K562 (cell line): ENCODE measurements at regions not wholly inside any gene's neighbourhood (a gene's known extent, or its start where the extent isn't known, plus 50 kb on each side); places are given as distances from the start of the nearest gene placed in this dataset.

Experiments
- ASH1L ChIP-seq: fragments of 450-650 bp; IDR thresholded peaks from 2 replicates; pipeline ENCODE4 v1.6.1; 2018; ENCODE audit warnings: borderline replicate concordance, mild to moderate bottlenecking, low read depth; ENCODE audit not compliant: partially characterized antibody
- CC2D1A ChIP-seq: fragments of 450-650 bp; IDR thresholded peaks from 2 replicates; pipeline ENCODE4 v1.6.1; 2017; ENCODE audit warnings: mild to moderate bottlenecking
- ELF2 ChIP-seq: fragments of 250-450 bp; sonication (Bioruptor Pico); IDR thresholded peaks from 2 replicates; pipeline ENCODE4 v1.5.0; 2021; ENCODE audit warnings: mild to moderate bottlenecking
- EP300 ChIP-seq: IDR thresholded peaks from 2 replicates; pipeline ENCODE4 v1.6.1; 2012; ENCODE audit warnings: low read length, improper control_type of control experiment
- ETV6 ChIP-seq, 3 experiments: fragments of 150-350 bp in 1 of 3; sonication (generic) in 1 of 3; formaldehyde crosslinking in 1 of 3; IDR thresholded peaks; 2 replicates each; pipeline versions ENCODE4 v1.6.1 to v1.8.0; 2014 to 2022; ENCODE audit warnings: borderline replicate concordance in 2 of 3, low read depth in 2 of 3, antibody characterized with exemption in 1 of 3, low read length in 1 of 3, mild to moderate bottlenecking in 1 of 3, missing genetic modification reagents in 1 of 3
- GABPB1 ChIP-seq: sonication (generic); formaldehyde crosslinking; IDR thresholded peaks from 2 replicates; pipeline ENCODE4 v1.8.0; 2022; ENCODE audit warnings: mild to moderate bottlenecking, missing genetic modification reagents
- HDAC2 ChIP-seq: fragments of 450-650 bp; IDR thresholded peaks from 2 replicates; pipeline ENCODE4 v1.6.1; 2016; ENCODE audit warnings: mild to moderate bottlenecking
- MEIS2 ChIP-seq: fragments of 450-650 bp; IDR thresholded peaks from 2 replicates; pipeline ENCODE4 v1.6.1; 2014; ENCODE audit warnings: mild to moderate bottlenecking; ENCODE audit not compliant: partially characterized antibody
- NCOR1 ChIP-seq: fragments of 450-650 bp; IDR thresholded peaks from 2 replicates; pipeline ENCODE4 v1.6.1; 2016; ENCODE audit warnings: mild to moderate bottlenecking, moderate library complexity
- PML ChIP-seq: IDR thresholded peaks from 2 replicates; pipeline ENCODE4 v1.6.1; 2012; ENCODE audit warnings: low read length, inconsistent platforms
- SREBF2 ChIP-seq: sonication (generic); formaldehyde crosslinking; IDR thresholded peaks from 2 replicates; pipeline ENCODE4 v1.4.0; 2020; ENCODE audit warnings: mild to moderate bottlenecking, missing genetic modification reagents
- TBL1XR1 ChIP-seq, 2 experiments: IDR thresholded peaks; 2 replicates each; pipeline ENCODE4 v1.6.1; 2012; ENCODE audit warnings: improper control_type of control experiment in 2 of 2, low read length in 2 of 2, mild to moderate bottlenecking in 1 of 2
- ZNF175 ChIP-seq: fragments of 200-800 bp; sonication (Bioruptor generic); IDR thresholded peaks from 2 replicates; pipeline ENCODE4 v1.6.1; 2016; ENCODE audit warnings: low read depth, mild to moderate bottlenecking, missing genetic modification characterization, missing compliant biosample characterization
- ZNF592 ChIP-seq: fragments of 450-650 bp; IDR thresholded peaks from 2 replicates; pipeline ENCODE4 v1.6.1; 2017; ENCODE audit warnings: antibody characterized with exemption, mild to moderate bottlenecking
- ZNF668 ChIP-seq: fragments of 250-450 bp; sonication (Bioruptor Pico); IDR thresholded peaks from 2 replicates; pipeline ENCODE4 v1.8.0; 2022; ENCODE audit warnings: mild to moderate bottlenecking, inconsistent platforms
- ZNF79 ChIP-seq: fragments of 250-450 bp; sonication (Bioruptor Pico); IDR thresholded peaks from 2 replicates; pipeline ENCODE4 v1.4.0; 2020; ENCODE audit warnings: low read depth, mild to moderate bottlenecking, moderate library complexity
- TF ChIP-seq, protein P1 (sequence below): fragments of 450-650 bp; conservative IDR thresholded peaks from 2 replicates; pipeline ENCODE4 v1.6.1; 2016; ENCODE audit warnings: missing genetic modification characterization, low read depth, mild to moderate bottlenecking, missing compliant biosample characterization, moderate library complexity
- TF ChIP-seq, protein P2 (sequence below), 2 experiments: fragments of 200-800 bp in 1 of 2; sonication (Bioruptor generic) in 1 of 2; sonication (generic) in 1 of 2; formaldehyde crosslinking in 1 of 2; IDR thresholded peaks in 1 of 2; conservative IDR thresholded peaks in 1 of 2; 2 replicates each; pipeline versions ENCODE4 v1.5.0 to v1.6.1; 2016 to 2020; ENCODE audit warnings: missing compliant biosample characterization in 1 of 2, missing genetic modification characterization in 1 of 2, missing genetic modification reagents in 1 of 2
- TF ChIP-seq, protein P3 (sequence below): fragments of 250-450 bp; sonication (Bioruptor Pico); IDR thresholded peaks from 2 replicates; pipeline ENCODE4 v1.5.0; 2020; ENCODE audit warnings: mild to moderate bottlenecking, borderline replicate concordance

GRCh38 chr6:15893556-15894253 is 230.9 kb upstream of the DTNBP1 start (continued):
- TF ChIP-seq EP300 (peak; percentile 26; the same call in 1 of the 2 replicates), ZNF79 (CRISPR knock-in tag) (no peak), GABPB1 (CRISPR knock-in tag) (no peak), ZNF592 (peak; percentile 60; the same call in 1 of the 2 replicates), ZNF668 (no peak), TBL1XR1 (IDR thresholded peaks at IDR 0.05; ENCODE audit: low read length in 2 of 2) (no peak), CC2D1A (peak; percentile 90), ASH1L (no peak), ETV6 (IDR thresholded peaks at IDR 0.05; ENCODE audit: borderline replicate concordance in 1 of 2, low read depth in 2 of 2, low read length in 1 of 2) (no peak), ETV6 (CRISPR knock-in tag; IDR thresholded peaks at IDR 0.05; ENCODE audit: borderline replicate concordance) (no peak), ZNF175 (CRISPR knock-in tag) (no peak), HDAC2 (peak; percentile 31; the same call in 1 of the 2 replicates), ELF2 (no peak), SREBF2 (CRISPR knock-in tag) (no peak), PML (no peak), NCOR1 (peak; percentile 47; the same call in 1 of the 2 replicates), MEIS2 (no peak)
- TF ChIP-seq, protein P1, sequence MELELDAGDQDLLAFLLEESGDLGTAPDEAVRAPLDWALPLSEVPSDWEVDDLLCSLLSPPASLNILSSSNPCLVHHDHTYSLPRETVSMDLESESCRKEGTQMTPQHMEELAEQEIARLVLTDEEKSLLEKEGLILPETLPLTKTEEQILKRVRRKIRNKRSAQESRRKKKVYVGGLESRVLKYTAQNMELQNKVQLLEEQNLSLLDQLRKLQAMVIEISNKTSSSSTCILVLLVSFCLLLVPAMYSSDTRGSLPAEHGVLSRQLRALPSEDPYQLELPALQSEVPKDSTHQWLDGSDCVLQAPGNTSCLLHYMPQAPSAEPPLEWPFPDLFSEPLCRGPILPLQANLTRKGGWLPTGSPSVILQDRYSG (tag), result no peak
- TF ChIP-seq, protein P2, sequence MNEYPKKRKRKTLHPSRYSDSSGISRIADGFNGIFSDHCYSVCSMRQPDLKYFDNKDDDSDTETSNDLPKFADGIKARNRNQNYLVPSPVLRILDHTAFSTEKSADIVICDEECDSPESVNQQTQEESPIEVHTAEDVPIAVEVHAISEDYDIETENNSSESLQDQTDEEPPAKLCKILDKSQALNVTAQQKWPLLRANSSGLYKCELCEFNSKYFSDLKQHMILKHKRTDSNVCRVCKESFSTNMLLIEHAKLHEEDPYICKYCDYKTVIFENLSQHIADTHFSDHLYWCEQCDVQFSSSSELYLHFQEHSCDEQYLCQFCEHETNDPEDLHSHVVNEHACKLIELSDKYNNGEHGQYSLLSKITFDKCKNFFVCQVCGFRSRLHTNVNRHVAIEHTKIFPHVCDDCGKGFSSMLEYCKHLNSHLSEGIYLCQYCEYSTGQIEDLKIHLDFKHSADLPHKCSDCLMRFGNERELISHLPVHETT (CRISPR knock-in tag; conservative IDR thresholded peaks at IDR 0.05 in 1 of 2, IDR thresholded peaks at IDR 0.05 in 1 of 2), result no peak
- TF ChIP-seq, protein P3, sequence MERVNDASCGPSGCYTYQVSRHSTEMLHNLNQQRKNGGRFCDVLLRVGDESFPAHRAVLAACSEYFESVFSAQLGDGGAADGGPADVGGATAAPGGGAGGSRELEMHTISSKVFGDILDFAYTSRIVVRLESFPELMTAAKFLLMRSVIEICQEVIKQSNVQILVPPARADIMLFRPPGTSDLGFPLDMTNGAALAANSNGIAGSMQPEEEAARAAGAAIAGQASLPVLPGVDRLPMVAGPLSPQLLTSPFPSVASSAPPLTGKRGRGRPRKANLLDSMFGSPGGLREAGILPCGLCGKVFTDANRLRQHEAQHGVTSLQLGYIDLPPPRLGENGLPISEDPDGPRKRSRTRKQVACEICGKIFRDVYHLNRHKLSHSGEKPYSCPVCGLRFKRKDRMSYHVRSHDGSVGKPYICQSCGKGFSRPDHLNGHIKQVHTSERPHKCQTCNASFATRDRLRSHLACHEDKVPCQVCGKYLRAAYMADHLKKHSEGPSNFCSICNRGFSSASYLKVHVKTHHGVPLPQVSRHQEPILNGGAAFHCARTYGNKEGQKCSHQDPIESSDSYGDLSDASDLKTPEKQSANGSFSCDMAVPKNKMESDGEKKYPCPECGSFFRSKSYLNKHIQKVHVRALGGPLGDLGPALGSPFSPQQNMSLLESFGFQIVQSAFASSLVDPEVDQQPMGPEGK, result no peak
